Lower leg skin (tissue), 4 donors: ENCODE measurements at regions not wholly inside any gene's neighbourhood (a gene's known extent, or its start where the extent isn't known, plus 50 kb on each side); places are given as distances from the start of the nearest gene placed in this dataset.

Experiments
- DNase-seq, 2 donors: peaks; one replicate each; pipeline ENCODE4 v3.0.0-alpha.2; 2019; ENCODE audit warnings: low spot score in 2 of 2
- H3K4me3 ChIP-seq: fragments of 200-600 bp; sonication (generic); 2 replicates; pipeline ENCODE4 v1.5.1; 2017; ENCODE audit warnings: mild to moderate bottlenecking, low read depth; ENCODE audit not compliant: poor library complexity, severe bottlenecking
- POLR2A ChIP-seq, 2 donors: fragments of 450-650 bp; IDR thresholded peaks; one replicate each; pipeline ENCODE4 v1.6.1; 2016 to 2017; ENCODE audit warnings: antibody characterized with exemption in 2 of 2, mild to moderate bottlenecking in 1 of 2, moderate library complexity in 1 of 2
- WGBS, 2 donors: methylation state at CpG; one replicate each; pipeline ENCODE4 v1.1.5; 2018; 5-methylcytosine and 5-hydroxymethylcytosine counted together
- intact Hi-C: fragments of 100-400 bp; cut with DNase I; formaldehyde crosslinking; loops from one replicate; pipeline ENCODE4 v1.15.0; 2023; ENCODE audit warnings: low total_unique reads
- TF ChIP-seq, protein P1 (sequence below), 3 donors: fragments of 450-650 bp; IDR thresholded peaks; one replicate each; pipeline ENCODE4 v1.5.1; 2016; ENCODE audit warnings: antibody characterized with exemption in 3 of 3, mild to moderate bottlenecking in 3 of 3, moderate library complexity in 2 of 3

DNA sequence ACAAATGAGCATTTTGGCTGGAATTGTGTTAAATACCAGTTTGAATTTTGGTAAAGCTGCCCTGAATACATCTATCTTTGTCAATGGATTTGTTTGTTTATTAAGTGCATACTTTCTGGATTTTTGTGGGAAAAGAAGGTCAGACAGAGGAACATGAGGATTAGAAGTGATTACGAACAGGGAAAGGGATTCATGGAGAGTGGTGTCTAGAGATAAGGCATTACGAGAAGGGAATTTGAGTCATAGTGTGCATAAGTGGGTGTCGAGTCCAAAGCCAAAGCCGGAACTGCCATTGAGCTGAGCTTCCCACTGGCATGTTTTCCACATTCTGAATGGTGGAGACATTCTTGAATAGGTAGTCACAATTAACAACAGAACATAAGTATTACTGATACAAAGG lies 68.9 kb upstream of the EFEMP1 start:
- 42 to 44% methylated on average over 4 of the region's 4 CpGs for WGBS, 2 donors
- intact Hi-C loops: loop anchor here (10.0 kb wide), 1 partner anchor 268 kb away; no protein-coding TSS in a partner anchor
- TF ChIP-seq, protein P1, sequence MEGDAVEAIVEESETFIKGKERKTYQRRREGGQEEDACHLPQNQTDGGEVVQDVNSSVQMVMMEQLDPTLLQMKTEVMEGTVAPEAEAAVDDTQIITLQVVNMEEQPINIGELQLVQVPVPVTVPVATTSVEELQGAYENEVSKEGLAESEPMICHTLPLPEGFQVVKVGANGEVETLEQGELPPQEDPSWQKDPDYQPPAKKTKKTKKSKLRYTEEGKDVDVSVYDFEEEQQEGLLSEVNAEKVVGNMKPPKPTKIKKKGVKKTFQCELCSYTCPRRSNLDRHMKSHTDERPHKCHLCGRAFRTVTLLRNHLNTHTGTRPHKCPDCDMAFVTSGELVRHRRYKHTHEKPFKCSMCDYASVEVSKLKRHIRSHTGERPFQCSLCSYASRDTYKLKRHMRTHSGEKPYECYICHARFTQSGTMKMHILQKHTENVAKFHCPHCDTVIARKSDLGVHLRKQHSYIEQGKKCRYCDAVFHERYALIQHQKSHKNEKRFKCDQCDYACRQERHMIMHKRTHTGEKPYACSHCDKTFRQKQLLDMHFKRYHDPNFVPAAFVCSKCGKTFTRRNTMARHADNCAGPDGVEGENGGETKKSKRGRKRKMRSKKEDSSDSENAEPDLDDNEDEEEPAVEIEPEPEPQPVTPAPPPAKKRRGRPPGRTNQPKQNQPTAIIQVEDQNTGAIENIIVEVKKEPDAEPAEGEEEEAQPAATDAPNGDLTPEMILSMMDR (IDR thresholded peaks at IDR 0.05): no peak
- TF ChIP-seq POLR2A (IDR thresholded peaks at IDR 0.05): no peak
- no peak overlapping the region for H3K4me3 ChIP-seq
- peak in 1 of 2 donors; percentile 19 for DNase-seq

DNA sequence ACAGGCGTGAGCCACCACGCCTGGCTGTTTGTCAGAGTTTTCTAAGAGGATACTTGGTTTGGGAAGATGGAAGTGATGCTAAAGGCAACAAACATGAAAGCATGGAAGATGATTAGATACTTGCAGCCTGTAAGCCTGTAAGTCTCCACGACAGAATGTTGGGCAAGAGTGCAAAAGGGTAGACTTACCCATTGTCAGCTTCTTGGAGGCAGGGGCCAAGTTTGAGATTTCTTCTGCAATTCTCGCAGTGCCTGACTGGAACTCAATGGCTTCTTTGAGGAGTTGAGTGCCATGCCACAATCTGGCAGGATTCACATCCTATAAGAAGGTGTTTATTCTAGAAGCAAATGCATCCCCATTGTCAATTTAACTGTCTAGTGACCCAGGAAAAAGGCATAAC lies 70.1 kb upstream of the EFEMP1 start:
- DNase-seq: no peak
- 81 to 91% methylated on average over 4 of the region's 4 CpGs for WGBS, 2 donors
- no peak overlapping the region for H3K4me3 ChIP-seq
- no peak for TF ChIP-seq POLR2A (IDR thresholded peaks at IDR 0.05)
- TF ChIP-seq, protein P1 (IDR thresholded peaks at IDR 0.05): no peak
- intact Hi-C loops: loop anchor here (10.0 kb wide), 1 partner anchor 269 kb away; no protein-coding TSS in a partner anchor

DNA sequence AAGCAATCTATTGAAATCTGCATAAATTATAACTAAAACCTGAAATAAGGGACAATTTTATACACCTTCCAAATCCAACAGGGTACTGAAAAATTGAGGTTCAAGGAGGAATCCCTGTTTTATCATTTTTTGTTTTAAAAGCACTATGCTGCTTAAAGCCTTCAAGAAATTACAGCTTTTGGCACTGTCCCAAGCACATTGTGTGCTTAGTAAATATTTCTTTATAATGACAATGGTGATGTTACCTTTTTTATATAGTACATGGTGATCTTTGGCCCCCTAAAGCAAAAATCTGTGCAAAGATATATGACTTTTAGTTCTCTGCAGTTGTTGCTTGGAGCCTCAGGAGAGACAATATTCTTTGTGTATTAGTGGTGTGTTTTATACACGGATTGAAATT lies 71.6 kb upstream of the EFEMP1 start:
- no peak for DNase-seq
- 69 to 87% methylated on average over 1 of the region's 1 CpG for WGBS, 2 donors
- intact Hi-C loops: loop anchor here (10.0 kb wide), 1 partner anchor 270 kb away; no protein-coding TSS in a partner anchor
- H3K4me3 ChIP-seq: no peak overlapping the region
- no peak for TF ChIP-seq POLR2A (IDR thresholded peaks at IDR 0.05)
- TF ChIP-seq, protein P1 (IDR thresholded peaks at IDR 0.05): no peak

DNA sequence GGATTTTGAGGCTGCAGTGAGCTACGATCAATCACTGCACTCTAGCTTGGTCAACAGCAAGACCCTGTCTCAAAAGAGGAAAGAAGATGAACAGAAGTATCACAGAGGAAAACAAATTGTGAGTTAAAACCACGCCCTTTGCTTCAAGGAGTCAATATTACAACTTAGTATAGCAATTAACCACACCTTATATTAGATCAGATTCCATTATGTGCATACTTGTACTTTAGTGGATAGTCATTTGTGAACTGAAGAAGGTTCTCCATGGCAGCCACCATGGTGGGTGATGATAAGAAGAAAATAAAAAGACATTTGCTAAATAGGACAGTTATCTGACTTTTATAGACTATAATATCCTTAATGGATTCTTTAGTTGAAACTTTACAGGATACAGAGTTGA lies 72.3 kb upstream of the EFEMP1 start:
- no peak overlapping the region for H3K4me3 ChIP-seq
- no peak for DNase-seq
- intact Hi-C loops: loop anchor here (10.0 kb wide), 1 partner anchor 271 kb away; no protein-coding TSS in a partner anchor
- TF ChIP-seq, protein P1 (IDR thresholded peaks at IDR 0.05): no peak
- WGBS, 2 donors: 83 to 96% methylated on average over 2 of the region's 2 CpGs

DNA sequence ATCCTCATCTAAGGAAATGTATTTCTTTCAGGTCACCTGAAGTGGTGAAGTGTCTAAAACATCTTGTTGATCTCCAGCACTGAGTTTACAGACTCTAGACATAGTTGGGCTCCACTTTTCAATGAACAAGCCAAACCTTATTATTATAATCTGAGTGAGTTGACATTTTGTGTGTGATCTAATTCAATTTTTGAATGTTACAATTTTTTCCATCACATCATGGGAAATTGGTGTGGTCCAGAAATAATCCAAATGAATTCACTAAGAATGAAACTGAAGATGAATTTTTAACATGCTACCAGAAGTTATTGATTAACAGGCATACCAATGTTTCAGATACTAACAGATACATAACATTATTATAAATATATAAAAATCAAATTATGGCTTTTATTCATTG lies 75.6 kb upstream of the EFEMP1 start:
- DNase-seq: no peak
- no peak for TF ChIP-seq POLR2A (IDR thresholded peaks at IDR 0.05)
- TF ChIP-seq, protein P1 (IDR thresholded peaks at IDR 0.05): no peak
- no peak overlapping the region for H3K4me3 ChIP-seq
- intact Hi-C loops: loop anchor here (10.0 kb wide), 1 partner anchor 274 kb away; no protein-coding TSS in a partner anchor

DNA sequence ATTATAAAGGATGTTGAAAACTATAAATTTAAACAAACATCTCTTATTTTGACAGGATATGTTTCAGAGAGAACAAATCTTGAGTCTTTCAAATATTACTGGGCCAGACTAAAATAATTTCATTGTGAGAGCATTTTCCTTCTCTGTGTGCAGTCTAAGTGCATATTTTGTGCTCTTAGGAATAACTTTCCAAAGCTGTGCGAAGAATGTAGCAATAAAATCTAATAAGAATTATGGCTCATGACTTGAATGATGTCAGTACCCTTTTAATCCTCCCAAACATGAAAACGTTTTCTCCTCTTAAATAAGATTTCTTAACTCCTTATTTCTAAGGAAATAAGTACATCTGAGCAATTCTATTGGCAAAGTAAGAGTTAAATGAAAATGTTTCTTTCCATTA lies 76.2 kb upstream of the EFEMP1 start:
- H3K4me3 ChIP-seq: no peak overlapping the region
- no peak for DNase-seq
- intact Hi-C loops: loop anchor here (10.0 kb wide), 1 partner anchor 275 kb away; no protein-coding TSS in a partner anchor
- WGBS, 2 donors: 46 to 47% methylated on average over 2 of the region's 2 CpGs
- TF ChIP-seq POLR2A (IDR thresholded peaks at IDR 0.05): no peak
- TF ChIP-seq, protein P1 (IDR thresholded peaks at IDR 0.05): no peak
